T-helper 1 cell treated with Interleukin-12 subunit alpha and Interleukin-12 subunit beta and Interleukin-4 antibody, amounts not matched to agents 30 ng/mL and 1 ng/mL, for 36 hours (primary cell): ENCODE measurements at regions not wholly inside any gene's neighbourhood (a gene's known extent, or its start where the extent isn't known, plus 50 kb on each side); places are given as distances from the start of the nearest gene placed in this dataset.

ENCODE experiments used
- intact Hi-C: fragments of 100-400 bp; cut with micrococcal nuclease; formaldehyde crosslinking; loops from one replicate; pipeline ENCODE4 v1.15.1; 2024

DNA sequence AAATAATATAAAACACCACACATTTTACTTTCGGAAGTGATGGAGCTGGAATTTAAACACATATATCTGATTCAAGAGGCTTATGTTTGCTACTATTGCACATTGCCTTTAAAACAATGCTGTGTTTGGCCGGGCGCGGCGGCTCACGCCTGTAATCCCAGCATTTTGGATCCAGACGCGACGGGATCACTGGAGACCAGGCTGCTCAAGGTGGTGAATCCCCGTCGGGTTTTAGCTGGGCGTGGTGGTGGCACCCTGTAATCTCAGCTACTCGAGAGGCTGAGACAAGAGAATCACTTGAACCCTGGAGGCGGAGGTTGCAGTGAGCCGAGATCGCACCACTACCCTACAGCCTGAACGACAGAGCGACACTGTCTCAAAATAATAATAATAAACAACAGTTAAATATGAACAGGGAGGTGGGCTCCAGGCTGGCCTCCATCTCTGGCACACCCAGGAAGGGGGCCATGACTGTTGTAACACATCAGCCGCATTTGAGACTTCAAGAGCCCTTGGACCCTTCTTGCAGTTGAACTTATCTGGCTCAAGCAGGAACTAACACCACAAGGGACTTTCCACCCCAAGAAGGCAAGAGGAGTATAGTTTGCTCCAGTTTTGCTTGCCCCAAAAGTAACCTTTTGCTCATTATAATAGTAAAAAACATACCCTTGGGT, 127.1 kb upstream of the ZNF184 start:
- intact Hi-C loops: loop anchor here (10.0 kb wide), 1 partner anchor 1275 kb away; no protein-coding TSS in a partner anchor

DNA sequence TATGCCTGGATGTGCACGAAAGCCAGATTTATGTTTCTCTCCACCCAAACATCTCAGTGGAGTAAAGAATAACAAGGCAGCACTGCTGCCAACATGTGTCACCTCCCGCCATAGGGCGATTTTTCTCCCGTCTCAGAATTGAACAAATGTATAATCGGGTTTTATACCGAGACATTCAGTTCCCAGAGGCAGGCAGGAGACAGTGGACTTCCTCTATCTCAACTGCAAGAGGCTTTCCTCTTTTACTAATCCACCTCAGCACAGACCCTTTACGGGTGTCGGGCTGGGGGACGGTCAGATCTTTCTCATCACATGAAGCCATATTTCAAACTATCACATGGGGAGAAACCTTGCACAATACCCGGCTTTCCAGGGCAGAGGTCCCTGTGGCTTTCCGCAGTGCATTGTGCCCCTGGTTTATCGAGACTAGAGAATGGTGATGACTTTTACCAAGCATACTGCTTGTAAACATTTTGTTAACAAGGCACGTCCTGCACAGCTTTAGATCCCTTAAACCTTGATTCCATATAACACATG, 124.2 kb upstream of the ZNF184 start:
- intact Hi-C loops: loop anchor here (10.0 kb wide), 1 partner anchor 1272 kb away; no protein-coding TSS in a partner anchor

DNA sequence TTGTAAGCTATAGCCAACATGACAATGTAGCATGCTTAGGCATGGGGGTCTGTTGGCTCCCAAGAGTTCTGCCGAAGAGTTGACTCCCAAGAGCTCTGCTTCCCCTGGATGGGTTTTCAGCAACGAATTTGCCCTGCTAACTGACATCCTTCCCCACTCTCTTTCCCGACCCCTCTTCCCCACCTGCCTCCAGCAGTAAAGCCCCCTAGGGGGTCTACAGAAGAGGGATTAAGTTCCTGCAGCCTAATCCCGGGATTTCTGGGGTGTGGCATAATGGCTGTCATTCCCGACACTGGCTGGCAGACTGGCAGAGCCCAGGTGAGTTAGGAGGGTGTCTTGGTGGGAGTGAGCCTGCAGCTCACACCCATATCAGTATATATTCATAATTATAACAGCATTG, 121.0 kb upstream of the ZNF184 start:
- intact Hi-C loops: loop anchor here (2.0 to 10.0 kb wide), 6 partner anchors 49 to 1269 kb away; no protein-coding TSS in a partner anchor

DNA sequence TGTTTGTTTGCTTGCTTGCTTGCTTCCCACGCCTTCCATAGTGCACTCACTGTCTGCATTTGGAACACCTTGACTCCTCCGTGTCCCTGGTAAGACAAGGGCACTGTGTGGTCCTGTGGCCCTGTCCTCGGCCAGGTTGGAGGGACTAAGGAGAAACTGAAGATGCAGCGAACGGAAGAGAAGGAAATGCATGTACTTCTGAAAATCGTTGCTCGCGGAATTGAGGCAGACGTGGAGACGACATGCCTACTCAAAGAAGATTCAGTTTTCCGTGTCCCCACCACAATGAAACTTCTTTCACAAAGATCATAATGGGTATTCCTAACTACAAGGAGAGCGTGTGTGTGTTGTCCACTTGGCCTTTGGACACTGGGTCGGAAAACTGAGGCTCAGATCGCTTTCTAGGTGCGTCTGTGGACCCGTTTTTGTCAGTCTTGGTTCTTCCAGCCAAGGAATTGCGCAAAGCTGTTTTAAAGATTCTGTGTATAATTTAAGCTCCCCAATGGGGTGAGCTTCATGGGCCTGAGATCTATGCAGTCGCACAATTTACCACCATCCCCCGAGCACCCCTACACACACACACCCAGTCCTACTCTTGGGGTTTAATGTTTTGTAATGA, 120.4 kb upstream of the ZNF184 start:
- intact Hi-C loops: loop anchor here (2.0 to 10.0 kb wide), 6 partner anchors 49 to 1269 kb away; no protein-coding TSS in a partner anchor

DNA sequence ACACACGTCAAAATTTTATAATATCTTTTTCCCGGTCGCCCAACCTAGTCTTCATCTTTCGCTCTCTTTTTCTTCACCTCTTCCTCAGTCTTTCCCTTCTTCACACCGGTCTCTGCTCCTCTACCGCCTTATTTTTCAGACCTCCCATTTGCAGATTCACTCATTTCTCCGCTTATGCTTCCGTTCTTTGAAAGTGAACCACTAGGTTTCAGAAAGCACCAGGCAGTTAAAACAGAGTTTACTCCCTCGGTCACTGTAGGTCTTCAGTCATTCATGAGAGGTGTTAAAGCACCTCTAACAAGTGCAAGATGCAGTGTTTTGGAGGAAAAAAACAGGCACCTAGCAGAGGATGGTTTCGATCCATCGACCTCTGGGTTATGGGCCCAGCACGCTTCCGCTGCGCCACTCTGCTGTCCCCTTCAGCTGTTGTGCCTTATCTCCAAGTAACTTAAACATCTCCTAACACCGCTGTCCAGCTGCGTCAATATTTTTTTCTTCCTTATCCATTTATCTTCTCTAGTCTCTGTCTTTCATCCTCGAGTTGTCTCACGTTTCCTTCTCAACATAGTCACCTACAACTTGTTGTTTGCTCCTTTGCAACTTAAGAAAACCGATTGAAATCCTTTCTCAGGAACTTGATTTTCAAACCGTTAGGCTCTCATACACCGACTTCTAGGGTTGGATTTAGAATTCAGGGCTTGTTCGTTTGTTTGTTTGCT, 119.7 kb upstream of the ZNF184 start:
- intact Hi-C loops: loop anchor here (1.0 to 10.0 kb wide), 8 partner anchors 9 to 1268 kb away; no protein-coding TSS in a partner anchor

DNA sequence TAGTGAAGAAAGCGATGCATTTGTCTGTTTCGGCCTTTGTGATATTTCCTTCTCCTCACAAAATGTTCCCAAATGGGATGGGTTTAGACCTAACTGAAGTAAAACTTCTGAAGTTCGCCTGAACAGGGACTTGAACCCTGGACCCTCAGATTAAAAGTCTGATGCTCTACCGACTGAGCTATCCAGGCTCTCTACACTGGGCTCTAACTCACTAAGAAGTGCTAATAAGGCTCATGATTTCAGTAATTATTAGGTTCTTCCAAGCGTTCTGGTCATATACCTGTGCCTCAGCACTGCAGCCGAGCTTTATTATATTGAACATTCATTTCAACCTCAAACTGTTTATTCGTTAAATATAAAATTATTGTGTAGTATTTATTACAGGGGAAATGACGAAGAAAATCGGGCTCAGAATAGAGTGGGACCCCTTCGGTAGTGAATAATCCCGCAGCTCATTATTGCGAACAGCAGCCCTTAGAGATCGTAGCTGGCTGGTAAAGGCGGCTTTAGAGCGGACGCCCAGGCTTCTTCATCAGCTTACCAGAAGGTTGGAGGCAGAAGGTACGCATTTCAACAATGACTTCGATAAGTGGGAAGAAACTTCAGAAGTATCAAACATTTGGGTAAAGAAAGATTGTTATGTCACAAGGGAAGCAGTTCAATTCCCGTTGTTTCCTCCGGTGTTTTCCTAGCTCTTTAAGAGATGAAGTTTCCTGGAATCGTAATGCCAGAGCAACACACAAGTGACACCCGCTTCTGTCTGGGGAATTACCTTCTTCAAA, 119.0 kb upstream of the ZNF184 start:
- intact Hi-C loops: loop anchor here (1.0 to 10.0 kb wide), 8 partner anchors 9 to 1267 kb away; no protein-coding TSS in a partner anchor

DNA sequence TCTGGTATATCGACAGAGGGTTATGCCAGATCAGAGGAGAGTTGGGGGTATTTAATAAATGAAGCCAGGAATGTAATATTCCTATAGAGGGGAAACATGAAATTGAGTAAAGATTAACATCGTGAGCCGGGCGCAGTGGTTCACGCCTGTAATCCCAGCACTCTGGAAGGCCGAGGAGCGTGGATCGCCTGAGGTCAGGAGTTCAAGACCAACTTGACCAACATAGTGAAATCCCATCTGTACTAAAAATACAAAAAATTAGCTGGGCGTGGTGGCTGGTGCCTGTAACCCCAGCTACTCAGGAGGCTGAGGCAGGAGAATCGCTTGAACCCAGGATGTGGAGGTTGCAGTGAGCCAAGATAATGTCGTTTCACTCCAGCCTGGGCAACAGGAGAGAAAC, 112.4 kb upstream of the ZNF184 start:
- intact Hi-C loops: loop anchor here (2.0 kb wide), 1 partner anchor 15 kb away; no protein-coding TSS in a partner anchor

GRCh38 chr6:27584326-27584725, 111.4 kb upstream of the ZNF184 start:
- intact Hi-C loops: loop anchor here (2.0 kb wide), 1 partner anchor 14 kb away; no protein-coding TSS in a partner anchor

- intact Hi-C loops: no loop called here
These were observed 110.2 kb upstream of the ZNF184 start for GRCh38 chr6:27582928-27583725.

- intact Hi-C loops: no loop called here
These were observed 107.1 kb upstream of the ZNF184 start for GRCh38 chr6:27579973-27580372.

DNA sequence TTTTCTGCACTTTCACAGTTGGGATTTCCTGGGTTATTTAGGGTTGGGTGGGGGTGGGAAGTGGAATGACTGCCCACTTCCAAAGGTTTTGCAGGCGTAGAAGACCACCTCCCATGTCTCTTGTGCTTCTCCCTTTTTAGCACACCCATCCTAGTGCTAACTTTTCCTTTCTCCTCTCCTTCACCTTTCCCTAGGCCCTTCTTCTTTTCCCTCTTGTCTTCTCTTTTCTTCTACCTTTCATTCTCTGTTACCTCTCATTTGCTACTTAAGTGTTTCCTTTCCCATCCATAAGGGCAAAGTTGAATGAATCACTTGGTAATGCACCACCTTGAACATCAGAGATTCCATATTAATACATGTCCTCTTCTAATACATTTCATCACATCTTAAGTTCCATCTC, 105.0 kb upstream of the ZNF184 start:
- intact Hi-C loops: no loop called here

- intact Hi-C loops: no loop called here
These were observed 102.9 kb upstream of the ZNF184 start for GRCh38 chr6:27575594-27576361.

DNA sequence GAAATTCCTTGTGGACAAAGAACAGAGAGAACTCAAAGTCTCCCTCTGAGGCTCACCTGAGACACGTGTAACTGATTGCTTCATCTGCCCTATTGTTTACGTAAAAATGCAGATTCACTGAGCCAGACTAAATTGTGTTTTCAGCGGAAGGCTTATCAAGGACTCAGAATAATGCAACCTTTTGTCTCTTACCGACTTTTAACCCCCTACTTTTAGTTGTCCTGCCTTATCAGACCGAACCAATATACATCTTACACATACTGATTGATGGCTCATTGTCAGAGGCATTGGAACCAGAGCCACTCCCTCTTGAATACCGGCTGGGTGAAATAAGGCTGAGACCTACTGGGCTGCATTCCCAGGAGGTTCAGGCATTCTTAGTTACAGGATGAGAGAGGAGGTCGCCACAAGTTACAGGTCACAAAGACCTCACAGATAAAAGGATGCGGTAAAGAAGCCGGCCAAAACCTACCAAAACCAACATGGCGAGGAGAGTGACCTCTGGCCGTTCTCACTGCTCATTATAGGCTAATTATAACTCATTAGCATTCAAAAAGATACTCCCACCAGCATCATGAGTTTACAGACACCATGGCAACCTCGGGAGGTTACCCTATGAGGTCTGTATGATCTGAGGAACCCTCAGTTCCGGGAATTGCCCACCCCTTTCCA, 95.5 kb upstream of the ZNF184 start:
- intact Hi-C loops: loop anchor here (10.0 kb wide), 1 partner anchor 1066 kb away; no protein-coding TSS in a partner anchor

- intact Hi-C loops: loop anchor here (10.0 kb wide), 1 partner anchor 1069 kb away; no protein-coding TSS in a partner anchor
These were observed 93.2 kb upstream of the ZNF184 start for GRCh38 chr6:27565839-27566779.

- intact Hi-C loops: loop anchor here (10.0 kb wide), 1 partner anchor 1073 kb away; no protein-coding TSS in a partner anchor
These were observed 89.1 kb upstream of the ZNF184 start for GRCh38 chr6:27562027-27562410.

GRCh38 chr6:27558028-27558724, 85.3 kb upstream of the ZNF184 start:
- intact Hi-C loops: loop anchor here (5.0 to 10.0 kb wide), 3 partner anchors 321 to 1227 kb away; no protein-coding TSS in a partner anchor

DNA sequence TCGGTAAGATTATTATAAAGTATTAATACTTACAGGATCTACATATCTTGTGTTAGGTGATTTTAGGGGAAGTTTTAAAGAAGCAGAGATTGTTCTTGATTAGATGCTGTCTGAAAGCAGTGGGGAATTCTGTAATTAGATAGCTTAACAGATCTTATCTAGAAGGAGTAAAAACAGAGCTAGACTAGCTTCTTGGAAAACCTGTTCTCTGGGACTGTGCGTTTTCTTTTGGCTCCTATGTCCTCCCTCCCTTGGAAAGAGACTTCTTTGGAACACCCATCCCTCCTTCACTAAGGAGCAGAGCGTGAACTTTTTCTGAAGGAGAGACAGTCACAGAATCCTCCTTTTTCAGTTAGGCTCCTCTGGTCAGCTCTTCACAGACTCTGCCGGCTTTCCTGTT, 83.5 kb upstream of the ZNF184 start:
- intact Hi-C loops: loop anchor here (5.0 to 10.0 kb wide), 3 partner anchors 319 to 1228 kb away; no protein-coding TSS in a partner anchor
